Upper lobe of right lung (tissue), 1 donor: ENCODE measurements at regions not wholly inside any gene's neighbourhood (a gene's known extent, or its start where the extent isn't known, plus 50 kb on each side); places are given as distances from the start of the nearest gene placed in this dataset.

Experiments
- ATAC-seq: fragments of 200-7000 bp; cut with Tn5 transposase; one replicate; pipeline ENCODE4 v1.9.1; 2020; ENCODE audit warnings: mild to moderate bottlenecking, moderate library complexity
- DNase-seq: peaks from one replicate; pipeline ENCODE4 v3.0.0-alpha.2; 2020
- H3K27ac ChIP-seq: fragments of 200-600 bp; one replicate; pipeline ENCODE4 v1.8.0; 2022
- H3K27me3 ChIP-seq: fragments of 200-600 bp; one replicate; pipeline ENCODE4 v1.8.0; 2022; ENCODE audit warnings: mild to moderate bottlenecking
- H3K36me3 ChIP-seq: fragments of 200-600 bp; one replicate; pipeline ENCODE4 v1.8.0; 2022
- H3K4me1 ChIP-seq: fragments of 200-600 bp; one replicate; pipeline ENCODE4 v1.8.0; 2022
- H3K4me3 ChIP-seq: fragments of 200-600 bp; one replicate; pipeline ENCODE4 v1.8.0; 2022; ENCODE audit warnings: mild to moderate bottlenecking
- H3K9me3 ChIP-seq: fragments of 200-600 bp; one replicate; pipeline ENCODE4 v1.8.0; 2022
- intact Hi-C: fragments of 100-400 bp; cut with DNase I; formaldehyde crosslinking; loops from one replicate; pipeline ENCODE4 v1.11.0; 2022
- TF ChIP-seq, protein P1 (sequence below): fragments of 200-600 bp; IDR thresholded peaks from one replicate; pipeline ENCODE4 v1.8.0; 2022; ENCODE audit warnings: antibody characterized with exemption
- donor health status: DM: no; HTN: yes; CAD: no; lungs with severe emphysema.

DNA sequence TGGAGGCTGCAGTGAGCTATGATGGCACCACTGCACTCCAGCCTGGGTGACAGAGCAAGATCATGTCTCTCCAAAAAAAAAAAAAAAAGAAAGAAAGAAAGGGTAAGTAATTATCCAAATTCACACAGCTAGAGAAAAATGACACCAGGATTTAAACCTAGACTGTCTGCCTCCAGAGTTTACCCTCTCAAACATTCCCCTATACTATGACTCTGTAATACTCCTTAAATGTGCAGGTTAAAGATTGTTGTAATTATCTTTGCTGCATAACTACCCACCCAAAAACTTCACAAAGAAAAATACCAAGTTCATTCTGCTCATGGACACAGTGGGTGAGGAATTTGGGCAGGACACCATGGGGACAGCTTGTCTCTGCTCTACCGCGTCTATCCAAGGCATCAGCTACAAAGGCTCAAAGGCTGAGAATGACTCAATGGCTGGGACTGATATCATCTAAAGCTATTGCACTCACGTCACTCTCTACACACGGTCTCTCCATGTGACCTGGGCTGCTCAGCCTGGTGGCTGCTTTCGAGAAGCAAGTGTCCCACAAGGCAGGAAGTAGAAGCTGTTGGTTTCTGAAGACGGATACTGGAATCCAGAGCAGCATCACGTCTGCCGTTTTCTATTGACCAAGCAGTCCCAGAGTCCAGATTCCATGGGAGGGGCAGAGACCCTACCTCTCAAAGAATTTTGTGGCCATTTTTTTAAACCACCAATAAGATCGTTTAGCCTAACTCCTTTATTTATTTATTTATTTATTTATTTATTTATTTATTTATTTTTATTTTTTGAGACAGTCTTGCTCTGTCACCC is 185.7 kb upstream of the AUTS2 start:
- TF ChIP-seq, protein P1, sequence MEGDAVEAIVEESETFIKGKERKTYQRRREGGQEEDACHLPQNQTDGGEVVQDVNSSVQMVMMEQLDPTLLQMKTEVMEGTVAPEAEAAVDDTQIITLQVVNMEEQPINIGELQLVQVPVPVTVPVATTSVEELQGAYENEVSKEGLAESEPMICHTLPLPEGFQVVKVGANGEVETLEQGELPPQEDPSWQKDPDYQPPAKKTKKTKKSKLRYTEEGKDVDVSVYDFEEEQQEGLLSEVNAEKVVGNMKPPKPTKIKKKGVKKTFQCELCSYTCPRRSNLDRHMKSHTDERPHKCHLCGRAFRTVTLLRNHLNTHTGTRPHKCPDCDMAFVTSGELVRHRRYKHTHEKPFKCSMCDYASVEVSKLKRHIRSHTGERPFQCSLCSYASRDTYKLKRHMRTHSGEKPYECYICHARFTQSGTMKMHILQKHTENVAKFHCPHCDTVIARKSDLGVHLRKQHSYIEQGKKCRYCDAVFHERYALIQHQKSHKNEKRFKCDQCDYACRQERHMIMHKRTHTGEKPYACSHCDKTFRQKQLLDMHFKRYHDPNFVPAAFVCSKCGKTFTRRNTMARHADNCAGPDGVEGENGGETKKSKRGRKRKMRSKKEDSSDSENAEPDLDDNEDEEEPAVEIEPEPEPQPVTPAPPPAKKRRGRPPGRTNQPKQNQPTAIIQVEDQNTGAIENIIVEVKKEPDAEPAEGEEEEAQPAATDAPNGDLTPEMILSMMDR: no peak
- Histone ChIP-seq H3K27ac (no peak overlapping the region), H3K27me3 (no peaks in the 10 kb centered on the region), H3K36me3 (no peaks in the 10 kb centered on the region), H3K9me3 (no peaks in the 10 kb centered on the region), H3K4me1 (no peaks in the 10 kb centered on the region), H3K4me3 (no peak overlapping the region)
- ATAC-seq (peak; percentile 72), DNase-seq (no peak)
- intact Hi-C loops: no loop called here

DNA sequence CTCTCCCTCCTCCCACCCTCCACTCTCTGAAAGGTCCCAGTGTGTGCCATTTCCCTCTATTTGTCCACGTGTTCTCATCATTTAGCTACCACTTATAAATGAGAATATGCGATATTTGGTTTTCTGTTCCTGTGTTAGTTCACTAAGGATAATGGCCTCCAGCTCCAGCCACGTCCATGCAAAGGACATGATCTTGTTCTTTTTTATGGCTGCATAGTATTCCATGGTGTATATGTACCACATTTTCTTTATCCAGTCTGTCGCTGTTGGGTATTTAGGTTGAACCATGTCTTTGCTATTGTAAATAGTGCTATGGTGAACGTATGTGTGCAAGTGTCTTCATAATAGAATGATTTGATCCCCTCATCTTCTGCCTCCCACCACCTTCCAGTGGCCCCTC is 183.7 kb upstream of the AUTS2 start:
- H3K27me3 ChIP-seq: no peaks in the 10 kb centered on the region
- H3K9me3 ChIP-seq: no peaks in the 10 kb centered on the region
- H3K4me1 ChIP-seq: no peaks in the 10 kb centered on the region
- TF ChIP-seq, protein P1: no peak
- no peak for DNase-seq
- H3K36me3 ChIP-seq: no peaks in the 10 kb centered on the region
- H3K4me3 ChIP-seq: no peak overlapping the region
- intact Hi-C loops: no loop called here
- H3K27ac ChIP-seq: no peak overlapping the region
- ATAC-seq: no peak

DNA sequence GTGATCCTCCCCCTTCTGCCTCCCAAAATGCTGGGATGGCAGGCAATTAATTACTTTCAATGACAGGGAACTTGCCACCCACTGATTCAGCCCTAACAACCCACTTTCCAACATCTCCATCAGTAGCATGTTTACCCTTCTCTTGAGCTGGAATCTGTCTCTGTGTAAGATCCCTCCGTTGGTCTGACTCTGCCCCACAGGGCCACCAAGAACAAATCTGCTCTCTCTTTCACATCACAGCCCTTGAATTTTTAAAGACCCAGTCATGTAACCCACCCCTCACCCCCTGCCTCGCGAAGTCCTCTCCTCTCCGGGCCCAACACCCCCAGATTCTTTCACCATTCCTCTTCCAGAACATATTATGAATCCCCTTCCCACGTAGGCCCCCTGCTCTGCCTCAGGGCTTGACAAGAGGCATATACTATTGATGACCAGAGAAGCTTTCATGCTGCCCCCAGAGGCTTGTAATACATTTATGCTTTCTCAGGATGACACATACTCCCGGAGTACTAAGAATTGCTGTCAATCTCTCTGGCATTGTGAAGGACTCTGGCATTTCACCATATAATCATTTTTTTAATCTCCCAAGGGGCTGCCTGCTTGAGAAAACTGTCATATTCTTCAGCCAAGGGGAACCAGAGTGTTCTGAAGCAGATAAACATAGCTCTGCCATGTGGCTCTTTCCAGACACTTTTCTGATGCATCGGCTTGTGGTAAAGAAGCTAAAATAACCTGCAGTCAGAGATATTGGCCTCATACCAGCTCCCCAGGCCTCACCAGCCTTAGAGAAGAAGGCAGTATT is 179.2 kb upstream of the AUTS2 start:
- no peaks in the 10 kb centered on the region for H3K27me3 ChIP-seq

DNA sequence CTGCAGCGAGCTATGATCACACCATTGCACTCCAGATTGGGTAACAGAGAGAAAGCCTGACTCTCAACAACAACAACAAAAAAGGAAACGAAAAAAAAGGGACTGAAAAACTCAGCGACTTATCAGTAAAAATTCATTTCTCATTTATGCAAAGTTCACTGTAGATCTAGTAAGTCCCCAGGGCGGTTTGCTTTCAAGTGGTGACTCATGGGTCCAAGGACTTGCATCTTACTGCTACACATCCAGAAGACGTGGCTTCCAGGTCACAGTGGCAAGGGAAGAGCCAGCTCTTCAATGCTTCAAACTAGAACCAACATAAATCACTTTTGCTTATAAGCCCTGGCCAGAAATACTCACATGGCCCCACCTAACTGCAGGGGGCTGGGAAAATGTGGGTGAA is 178.3 kb upstream of the AUTS2 start:
- ATAC-seq: no peak
- DNase-seq: no peak

More for the DNA sequence above, 179.2 kb upstream of the AUTS2 start:
- H3K36me3 ChIP-seq: no peaks in the 10 kb centered on the region
- no peak overlapping the region for H3K27ac ChIP-seq
- H3K9me3 ChIP-seq: no peaks in the 10 kb centered on the region
- H3K4me1 ChIP-seq: no peaks in the 10 kb centered on the region
- DNase-seq (no peak), ATAC-seq (no peak)
- TF ChIP-seq, protein P1: no peak
- H3K4me3 ChIP-seq: no peak overlapping the region
- intact Hi-C loops: no loop called here

DNA sequence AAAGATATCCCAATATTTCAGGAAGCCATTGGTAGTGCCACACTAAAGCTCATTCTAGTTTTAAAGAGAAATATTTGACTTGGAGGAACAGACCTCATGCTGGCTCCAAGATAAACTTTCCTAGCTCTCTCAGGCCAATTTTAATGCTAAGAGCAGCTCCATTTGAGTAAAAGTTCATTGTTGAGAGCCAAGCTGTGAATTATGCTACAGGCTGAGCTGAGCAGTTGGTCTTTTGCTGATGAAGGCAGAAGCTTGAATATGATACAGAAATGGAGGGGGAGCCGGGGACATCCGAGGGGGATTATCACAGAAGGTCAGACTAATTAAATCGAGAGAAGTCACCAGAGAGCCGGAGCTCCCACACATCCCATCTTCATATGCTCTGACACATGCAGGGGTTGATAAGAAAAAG is 175.7 kb upstream of the AUTS2 start:
- H3K27ac ChIP-seq: no peak overlapping the region
- DNase-seq: no peak
- ATAC-seq: no peak

More for the DNA sequence above, 178.3 kb upstream of the AUTS2 start:
- no peak overlapping the region for H3K27ac ChIP-seq
- H3K36me3 ChIP-seq: no peaks in the 10 kb centered on the region
- no peaks in the 10 kb centered on the region for H3K4me1 ChIP-seq
- TF ChIP-seq, protein P1: no peak
- H3K27me3 ChIP-seq: no peaks in the 10 kb centered on the region
- no peaks in the 10 kb centered on the region for H3K9me3 ChIP-seq
- intact Hi-C loops: no loop called here
- H3K4me3 ChIP-seq: no peak overlapping the region

More for the DNA sequence above, 175.7 kb upstream of the AUTS2 start:
- Histone ChIP-seq H3K4me1 (no peaks in the 10 kb centered on the region), H3K27me3 (no peaks in the 10 kb centered on the region), H3K36me3 (no peaks in the 10 kb centered on the region), H3K4me3 (no peak overlapping the region), H3K9me3 (no peaks in the 10 kb centered on the region)
- TF ChIP-seq, protein P1: no peak
- intact Hi-C loops: no loop called here
